Left colon (tissue), 2 donors: ENCODE measurements at regions not wholly inside any gene's neighbourhood (a gene's known extent, or its start where the extent isn't known, plus 50 kb on each side); places are given as distances from the start of the nearest gene placed in this dataset.
A peak's percentile ranks its signal among the peaks of the same experiment; 100 is the strongest.
"Not testable (repeated sequence)": the region's sequence is repeated elsewhere in the genome, so short reads cannot be mapped to it uniquely, and the experiment has no call there.

Experiments used
- ATAC-seq: fragments of 200-7000 bp; cut with Tn5 transposase; one replicate; pipeline ENCODE4 v1.9.1; 2020; ENCODE audit warnings: mild to moderate bottlenecking, moderate library complexity
- DNase-seq, 2 donors: peaks; one replicate each; pipeline ENCODE4 v3.0.0-alpha.2; 2020
- intact Hi-C, 2 donors: fragments of 100-400 bp; cut with DNase I in 1 of 2; cut with micrococcal nuclease in 1 of 2; formaldehyde crosslinking; loops; one replicate each; pipeline versions ENCODE4 v1.11.2 to v1.14.0; 2022; cut with DNase I, micrococcal nuclease
- donor health status: DM: no; HTN: no; CAD: no.
- donor health status: DM: yes; HTN: yes; CAD: no.

DNA sequence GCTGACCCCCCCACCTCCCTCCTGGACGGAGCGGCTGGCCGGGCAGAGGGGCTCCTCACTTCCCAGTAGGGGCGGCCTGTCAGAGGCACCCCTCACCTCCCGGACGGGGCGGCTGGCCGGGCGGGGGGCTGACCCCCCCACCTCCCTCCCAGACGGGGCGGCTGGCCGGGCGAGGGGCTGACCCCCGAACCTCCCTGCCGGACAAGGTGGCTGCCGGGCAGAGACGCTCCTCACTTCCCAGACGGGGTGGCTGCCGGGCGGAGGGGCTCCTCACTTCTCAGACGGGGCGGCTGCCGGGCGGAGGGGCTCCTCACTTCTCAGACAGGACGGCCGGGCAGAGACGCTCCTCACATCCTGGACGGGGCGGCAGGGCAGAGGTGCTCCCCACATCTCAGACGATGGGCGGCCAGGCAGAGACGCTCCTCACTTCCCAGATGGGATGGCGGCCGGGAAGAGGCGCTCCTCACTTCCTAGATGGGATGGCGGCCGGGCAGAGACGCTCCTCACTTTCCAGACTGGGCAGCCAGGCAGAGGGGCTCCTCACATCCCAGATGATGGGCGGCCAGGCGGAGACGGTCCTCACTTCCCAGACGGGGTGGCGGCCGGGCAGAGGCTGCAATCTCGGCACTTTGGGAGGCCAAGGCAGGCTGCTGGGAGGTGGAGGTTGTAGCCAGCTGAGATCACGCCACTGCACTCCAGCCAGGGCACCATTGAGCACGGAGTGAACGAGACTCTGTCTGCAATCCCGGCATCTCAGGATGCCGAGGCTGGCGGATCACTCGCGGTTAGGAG lies 66.2 kb upstream of the PAPPA2 start:
- ATAC-seq: not testable (repeated sequence)

DNA sequence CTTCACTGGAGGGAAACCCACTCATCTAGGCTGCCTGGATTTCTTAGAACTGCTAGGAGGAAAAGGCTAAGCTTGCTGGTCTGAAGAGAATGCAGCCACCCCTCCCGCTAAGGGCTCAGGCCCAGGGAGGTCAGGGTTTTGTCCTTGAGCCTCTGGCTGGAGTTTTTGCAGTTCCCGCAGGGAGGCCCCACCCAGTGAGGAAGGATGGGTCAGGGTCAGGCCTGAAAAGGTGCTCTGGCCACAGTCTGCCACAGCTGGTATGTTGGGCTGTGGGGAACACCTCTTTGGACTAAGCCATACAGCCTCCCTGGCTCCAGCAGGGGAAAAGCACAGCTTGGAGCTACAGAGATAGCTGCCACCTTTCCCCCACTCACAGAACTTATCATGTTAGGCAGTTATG lies 71.4 kb upstream of the PAPPA2 start:
- intact Hi-C loops: no loop called here
- no peak for ATAC-seq

More for the DNA sequence above, 66.2 kb upstream of the PAPPA2 start:
- DNase-seq, intact Hi-C loops: not testable (repeated sequence)

DNA sequence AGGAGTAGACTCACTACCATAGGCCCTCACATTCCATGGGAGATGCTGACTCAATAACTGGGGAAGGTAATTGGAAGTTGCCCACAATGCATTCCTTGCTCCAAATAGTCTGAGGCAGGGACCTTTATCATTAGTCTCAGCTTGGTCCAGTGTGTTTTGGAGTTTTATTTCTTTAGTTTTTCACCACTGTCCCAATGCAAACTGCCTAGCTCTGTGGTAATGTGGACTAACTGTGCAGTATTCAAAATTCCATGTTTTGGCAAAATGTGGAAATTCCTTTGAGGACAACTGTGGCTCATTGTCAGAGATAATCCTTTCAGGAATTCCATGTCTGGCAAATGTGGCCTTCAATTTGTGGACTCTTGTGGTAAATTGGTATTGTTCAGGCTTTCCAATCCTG lies 78.1 kb upstream of the PAPPA2 start:
- ATAC-seq (no peak), DNase-seq (no peak)
- intact Hi-C loops: no loop called here

More for the DNA sequence above, 71.4 kb upstream of the PAPPA2 start:
- DNase-seq: no peak

DNA sequence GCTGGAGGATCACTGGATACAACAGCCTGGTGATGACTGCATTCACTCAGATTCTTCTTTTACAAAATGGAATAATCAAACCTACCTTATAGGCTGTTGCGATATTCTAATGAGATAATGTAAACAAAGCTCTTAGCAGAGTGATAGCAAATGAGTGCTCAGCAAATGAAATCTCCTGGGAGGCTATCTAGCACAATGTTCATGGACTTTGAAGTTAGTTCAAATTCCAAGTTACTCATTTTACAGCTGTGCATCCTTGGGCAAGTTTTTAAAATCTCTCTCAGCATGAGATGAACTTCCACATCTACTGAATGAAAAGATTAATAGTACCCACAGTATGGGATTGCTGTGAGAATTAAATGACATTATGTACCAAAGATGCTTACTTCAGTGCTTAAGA lies 80.8 kb upstream of the PAPPA2 start:
- no peak for ATAC-seq
- no peak for DNase-seq
- intact Hi-C loops: no loop called here

DNA sequence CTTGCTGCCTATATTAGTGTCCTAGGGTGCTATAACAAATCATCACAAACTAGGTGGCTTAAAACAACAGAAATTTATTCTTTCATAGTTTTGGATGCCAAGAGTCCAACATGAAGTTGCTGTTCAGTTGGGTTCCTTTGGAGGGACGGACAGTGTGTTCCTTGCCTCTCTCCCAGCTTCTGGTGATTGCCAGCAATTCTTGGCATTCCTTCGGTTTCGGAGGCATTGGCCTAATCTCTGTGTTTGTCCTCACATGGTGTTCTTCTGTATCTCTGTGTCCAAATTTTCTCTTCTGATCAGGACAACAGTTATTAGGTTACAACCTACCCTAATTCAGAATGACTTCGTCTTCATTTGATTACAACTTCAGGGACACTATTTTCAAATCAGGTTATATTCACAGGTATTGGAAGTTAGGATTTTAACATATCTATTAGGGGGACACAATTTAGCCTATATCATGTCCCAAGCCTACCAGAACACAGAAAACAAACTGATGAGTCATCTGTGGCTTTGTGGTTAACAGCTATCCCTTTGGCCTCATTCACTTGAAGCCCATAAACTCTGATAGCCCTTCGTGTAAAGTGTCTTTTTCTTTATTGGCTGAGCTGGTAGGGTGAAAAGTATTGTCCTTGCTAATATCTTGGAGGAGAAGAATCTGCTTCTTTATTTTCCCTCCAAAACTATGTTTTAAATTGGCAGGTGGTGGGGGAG lies 83.2 kb upstream of the PAPPA2 start:
- ATAC-seq: no peak
- DNase-seq: no peak
- intact Hi-C loops: loop anchor here in 1 of 2 donors (5.0 kb wide), 1 partner anchor 503 kb away; no protein-coding TSS in a partner anchor

DNA sequence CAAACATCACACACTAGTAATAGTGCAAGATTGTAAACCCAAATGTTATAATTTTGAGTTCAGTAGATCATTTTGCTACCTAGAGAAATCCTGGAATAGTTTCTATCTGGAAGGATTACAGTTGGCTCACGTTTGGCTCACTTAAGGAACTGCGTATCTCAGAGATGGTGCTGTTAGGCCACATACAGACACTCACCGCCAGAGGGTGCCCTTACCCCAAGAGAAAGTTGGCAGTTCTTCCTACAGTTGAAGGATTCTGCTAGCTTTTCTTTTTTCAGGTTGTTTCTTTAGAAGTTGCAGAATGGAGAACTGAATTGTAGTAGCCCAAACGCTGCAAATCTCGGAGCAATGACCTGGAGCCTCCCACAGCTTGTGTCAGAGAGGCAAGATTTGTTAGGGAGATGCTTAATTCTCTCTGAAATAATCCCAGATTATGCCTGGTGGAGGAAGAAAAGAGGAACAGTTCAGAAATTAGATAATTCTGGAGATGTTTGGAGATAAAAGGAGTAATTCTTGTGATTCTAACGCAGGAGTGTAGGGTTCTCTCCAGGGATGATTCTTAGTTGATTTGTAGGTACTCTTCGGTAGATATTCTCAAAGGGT lies 87.9 kb upstream of the PAPPA2 start:
- DNase-seq: peak; percentile 42 to 78
- intact Hi-C loops: loop anchor here in 1 of 2 donors (5.0 kb wide), 1 partner anchor 507 kb away; no protein-coding TSS in a partner anchor
- ATAC-seq: peak; percentile 70

DNA sequence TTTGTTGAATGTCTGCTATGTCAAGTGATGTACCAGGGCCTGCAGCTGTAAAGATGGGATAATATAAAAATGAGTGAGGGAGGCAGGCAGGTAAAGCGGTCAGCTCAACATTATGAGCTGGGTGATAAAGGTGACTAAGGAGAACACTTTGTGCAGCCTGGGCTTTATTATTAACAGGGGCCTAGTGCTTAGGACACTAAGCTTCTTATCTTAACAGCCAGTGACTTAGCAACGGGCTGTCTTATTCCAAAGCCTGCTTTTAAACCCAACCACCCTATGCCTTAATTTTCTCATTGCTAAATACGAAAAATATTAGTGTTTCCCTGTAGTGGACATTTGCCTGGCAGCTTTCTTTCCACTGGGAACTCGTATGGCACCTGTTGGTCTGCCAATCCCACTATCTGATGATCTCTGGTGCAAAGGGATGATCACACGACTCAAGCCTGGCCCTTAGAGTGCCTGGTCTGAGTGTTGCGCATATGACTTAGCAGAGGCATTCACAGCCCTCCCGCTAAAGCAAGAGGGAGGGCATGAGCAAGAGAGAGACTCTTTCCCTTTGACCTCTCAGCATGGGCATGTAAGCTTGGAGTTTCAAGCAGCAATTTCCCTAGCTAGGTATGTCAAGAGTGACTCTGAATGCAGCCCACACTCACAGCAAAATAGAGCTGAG lies 98.6 kb upstream of the PAPPA2 start:
- intact Hi-C loops: no loop called here
- no peak for DNase-seq
- ATAC-seq: no peak

DNA sequence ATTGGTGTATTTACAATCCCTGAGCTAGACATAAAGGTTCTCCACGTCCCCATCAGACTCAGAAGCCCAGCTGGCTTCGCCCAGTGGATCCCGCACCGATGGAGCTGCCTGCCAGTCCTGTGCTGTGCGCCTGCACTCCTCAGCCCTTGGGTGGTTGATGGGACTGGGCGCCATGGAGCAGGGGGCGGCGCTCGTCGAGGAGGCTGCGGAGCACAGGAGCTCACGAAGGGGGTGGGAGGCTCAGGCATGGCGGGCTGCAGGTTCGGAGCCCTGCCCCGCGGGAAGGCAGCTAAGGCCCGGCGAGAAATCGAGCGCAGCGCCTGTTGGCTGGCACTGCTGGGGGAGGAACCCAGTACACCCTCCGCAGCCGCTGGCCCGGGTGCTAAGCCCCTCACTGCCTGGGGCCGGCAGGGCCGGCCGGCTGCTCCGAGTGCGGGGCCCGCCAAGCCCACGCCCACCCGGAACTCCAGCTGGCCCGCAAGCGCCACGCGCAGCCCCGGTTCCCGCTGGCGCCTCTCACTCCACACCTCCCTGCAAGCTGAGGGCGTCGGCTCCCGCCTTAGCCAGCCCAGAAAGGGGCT lies 113.8 kb upstream of the PAPPA2 start:
- DNase-seq, ATAC-seq, intact Hi-C loops: not testable (repeated sequence)

DNA sequence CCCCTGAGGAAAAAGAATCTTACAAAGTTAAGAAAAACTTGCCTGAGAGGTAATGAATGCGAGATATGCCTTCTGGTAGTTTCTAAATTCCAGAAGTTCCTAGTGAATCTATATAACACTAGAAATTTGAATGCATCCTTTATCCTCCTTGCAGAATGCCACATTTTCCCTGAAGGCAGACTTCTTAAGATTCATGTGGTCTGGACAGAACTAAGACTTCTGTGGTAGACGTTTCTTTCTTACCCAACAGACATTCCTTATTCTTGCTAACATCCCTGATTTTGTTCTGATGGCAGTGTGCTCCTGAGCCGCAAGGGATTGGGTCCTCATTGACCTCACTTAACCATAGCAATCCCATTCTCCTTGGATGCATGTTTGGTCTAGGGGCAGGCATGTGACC lies 121.3 kb upstream of the PAPPA2 start:
- intact Hi-C loops: no loop called here
- ATAC-seq (no peak), DNase-seq (no peak)

DNA sequence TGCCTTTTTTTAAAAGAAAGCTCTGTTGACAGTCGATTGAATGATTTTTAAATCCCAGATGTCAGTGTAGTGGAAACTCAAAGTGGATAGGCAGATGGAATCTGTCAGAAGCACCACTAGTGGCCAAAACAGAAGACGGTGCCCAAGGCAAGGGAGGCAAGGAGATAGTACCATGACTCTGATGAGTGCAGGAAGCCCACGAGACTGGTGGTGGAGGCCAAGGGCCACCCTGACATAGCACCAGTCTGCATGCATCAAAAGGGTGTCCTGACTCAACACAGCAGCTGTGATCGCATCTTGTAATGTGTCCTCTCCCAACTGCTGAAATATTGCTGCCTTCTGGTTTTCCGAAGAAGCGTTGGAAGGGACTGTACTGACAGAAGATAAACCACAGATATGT lies 124.1 kb upstream of the PAPPA2 start:
- intact Hi-C loops: no loop called here
- ATAC-seq: no peak
- DNase-seq: no peak

DNA sequence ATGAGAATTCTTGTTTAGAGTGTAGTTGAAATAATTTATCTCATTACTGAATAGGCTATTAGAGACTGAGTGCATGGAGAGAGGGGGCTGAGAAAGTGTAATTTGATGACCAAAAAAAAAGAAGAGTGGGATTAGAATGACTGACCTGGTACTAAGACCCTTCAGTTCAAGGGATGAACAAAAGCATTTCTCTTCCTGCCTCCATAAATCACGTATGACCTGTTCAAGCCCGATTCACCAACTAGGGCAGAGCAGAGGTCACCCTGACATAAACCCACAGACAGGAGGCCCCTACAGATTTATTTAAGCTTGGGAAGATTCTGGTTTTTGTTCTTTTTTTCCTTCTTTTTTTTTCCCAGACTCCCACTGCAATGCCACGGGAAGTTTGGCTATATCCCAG lies 123.7 kb upstream of the COP1 start:
- ATAC-seq (no peak), DNase-seq (no peak)
- intact Hi-C loops: no loop called here

DNA sequence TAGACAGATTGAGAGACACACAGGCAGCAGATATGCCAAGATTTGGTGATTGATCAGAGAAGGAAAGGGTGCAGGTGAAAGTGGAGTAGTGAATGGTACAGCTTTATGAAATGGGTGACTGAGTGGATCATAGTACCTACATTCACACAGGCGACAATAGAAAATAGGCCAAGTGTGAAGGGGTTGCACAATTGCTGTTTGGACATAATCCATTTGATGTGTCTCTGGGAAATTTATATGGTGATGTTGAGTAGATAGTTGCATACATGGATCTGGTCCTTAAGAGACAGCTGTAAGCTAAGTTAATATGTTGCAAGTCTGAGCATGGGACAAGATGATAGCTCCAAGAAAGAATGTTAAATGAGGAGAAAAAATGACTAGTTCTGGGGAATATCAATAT lies 118.6 kb upstream of the COP1 start:
- intact Hi-C loops: no loop called here
- DNase-seq: no peak
- no peak for ATAC-seq

DNA sequence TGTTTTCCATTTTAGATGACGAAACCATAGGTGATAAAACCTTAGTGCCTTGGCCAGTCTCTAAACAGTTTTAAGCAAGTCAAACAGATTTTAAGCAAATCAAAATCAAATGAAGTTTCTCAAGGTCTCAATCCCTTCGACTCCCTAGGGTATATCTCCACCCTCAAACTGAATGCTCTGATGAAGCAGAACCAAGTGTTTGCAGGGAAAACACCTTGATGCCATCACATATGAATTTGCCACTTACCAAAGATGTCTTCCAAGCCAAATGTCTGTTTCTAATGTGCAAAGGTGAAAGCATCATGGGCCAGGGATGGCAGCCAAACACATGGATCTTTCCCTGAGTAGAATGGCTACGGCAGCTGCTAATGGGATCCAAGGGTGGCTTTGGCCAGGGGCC lies 116.4 kb upstream of the COP1 start:
- no peak for DNase-seq
- intact Hi-C loops: no loop called here
- no peak for ATAC-seq

DNA sequence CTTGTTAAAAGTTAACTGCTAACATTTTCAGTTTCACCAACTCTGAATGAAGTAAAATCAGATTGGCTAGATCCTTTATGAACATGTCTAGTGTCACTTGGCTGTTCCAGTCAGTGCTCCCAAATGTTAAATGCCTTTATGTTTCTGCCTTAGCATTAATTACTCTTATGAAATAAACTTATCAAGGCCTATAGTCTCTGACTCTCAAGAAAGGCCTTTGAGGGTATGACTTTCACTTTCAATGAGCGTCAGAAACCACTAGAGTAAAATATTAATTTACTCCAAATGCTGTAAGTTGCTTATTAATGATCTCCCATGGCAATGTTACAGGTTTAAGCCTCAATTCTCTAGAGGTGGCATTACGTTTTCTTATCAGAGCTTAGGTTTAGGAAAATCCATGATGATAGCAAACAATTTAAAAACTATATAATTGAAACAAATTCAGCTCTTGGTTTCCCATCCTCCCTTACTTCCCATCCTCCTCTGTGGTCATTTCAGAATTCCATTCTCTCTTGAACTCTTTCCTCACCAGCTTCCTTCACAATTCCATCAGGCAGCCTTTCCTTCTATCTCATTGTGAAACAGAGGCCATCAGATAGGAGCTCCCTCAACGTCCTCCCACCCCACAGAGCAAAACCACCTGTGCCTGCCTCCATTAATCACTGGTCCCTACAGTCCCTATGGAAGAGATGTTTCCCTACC lies 108.6 kb upstream of the COP1 start:
- intact Hi-C loops: no loop called here
- ATAC-seq: no peak
- no peak for DNase-seq

DNA sequence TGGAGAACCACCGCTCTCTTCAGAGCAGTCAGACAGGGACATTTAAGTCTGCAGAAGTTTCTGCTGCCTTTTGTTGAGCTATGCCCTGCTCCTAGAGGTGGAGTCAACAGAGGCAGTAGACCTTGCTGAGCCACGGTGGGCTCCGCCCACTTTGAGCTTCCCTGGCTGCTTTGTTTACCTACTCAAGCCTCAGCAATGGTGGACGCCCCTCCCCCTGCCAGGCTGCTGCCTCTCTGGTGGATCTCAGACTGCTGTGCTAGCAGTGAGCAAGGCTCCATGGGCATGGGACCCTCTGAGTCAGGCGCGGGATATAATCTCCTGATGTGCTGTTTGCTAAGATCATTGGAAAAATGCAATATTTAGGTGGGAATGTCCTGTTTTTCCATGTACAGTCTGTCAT lies 89.5 kb upstream of the COP1 start:
- intact Hi-C loops: not testable (repeated sequence)

DNA sequence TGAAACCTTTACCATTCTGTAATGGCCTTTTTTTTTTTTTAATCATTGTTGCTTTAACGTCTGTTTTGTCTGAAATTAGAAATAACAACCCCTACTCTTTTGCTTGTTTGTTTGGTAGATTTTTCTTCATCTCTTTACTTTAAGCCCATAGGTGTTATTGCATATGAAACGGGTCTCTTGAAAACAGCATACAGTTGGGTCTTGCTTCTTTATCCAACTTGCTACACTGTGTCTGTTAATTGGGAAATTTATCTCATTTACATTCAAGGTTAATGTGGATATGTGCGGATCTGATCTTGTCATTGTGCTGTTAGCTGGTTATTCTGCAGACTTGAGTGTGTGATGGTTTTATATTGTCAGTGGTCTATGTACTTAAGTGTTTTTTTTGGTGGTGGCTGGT lies 78.9 kb upstream of the COP1 start:
- DNase-seq (no peak), ATAC-seq (no peak)
- intact Hi-C loops: no loop called here

More for the DNA sequence above, 89.5 kb upstream of the COP1 start:
- not testable (repeated sequence) for ATAC-seq, DNase-seq

DNA sequence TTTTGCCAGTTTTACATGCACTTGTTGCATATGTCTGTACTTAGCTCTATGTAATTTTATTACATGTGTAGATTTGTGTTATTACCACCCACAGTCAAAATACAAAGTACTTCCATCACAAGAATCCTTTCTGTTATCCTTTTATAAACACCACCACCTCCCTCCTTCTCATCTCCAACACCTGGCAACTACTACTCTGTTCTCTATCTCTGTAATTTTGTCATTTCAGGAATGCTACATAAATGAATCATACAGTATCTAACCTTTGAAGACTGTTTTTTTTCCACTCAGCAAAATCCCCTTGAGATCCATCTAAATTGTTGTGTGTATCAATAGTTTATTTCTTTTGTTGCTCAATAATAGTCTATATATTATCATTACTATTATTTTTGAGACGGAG lies 64.5 kb upstream of the COP1 start:
- no peak for ATAC-seq
- intact Hi-C loops: no loop called here
- DNase-seq: no peak
